ENCODE measurements at regions not wholly inside any gene's neighbourhood (a gene's known extent, or its start where the extent isn't known, plus 50 kb on each side); places are given as distances from the start of the nearest gene placed in this dataset.

DNA sequence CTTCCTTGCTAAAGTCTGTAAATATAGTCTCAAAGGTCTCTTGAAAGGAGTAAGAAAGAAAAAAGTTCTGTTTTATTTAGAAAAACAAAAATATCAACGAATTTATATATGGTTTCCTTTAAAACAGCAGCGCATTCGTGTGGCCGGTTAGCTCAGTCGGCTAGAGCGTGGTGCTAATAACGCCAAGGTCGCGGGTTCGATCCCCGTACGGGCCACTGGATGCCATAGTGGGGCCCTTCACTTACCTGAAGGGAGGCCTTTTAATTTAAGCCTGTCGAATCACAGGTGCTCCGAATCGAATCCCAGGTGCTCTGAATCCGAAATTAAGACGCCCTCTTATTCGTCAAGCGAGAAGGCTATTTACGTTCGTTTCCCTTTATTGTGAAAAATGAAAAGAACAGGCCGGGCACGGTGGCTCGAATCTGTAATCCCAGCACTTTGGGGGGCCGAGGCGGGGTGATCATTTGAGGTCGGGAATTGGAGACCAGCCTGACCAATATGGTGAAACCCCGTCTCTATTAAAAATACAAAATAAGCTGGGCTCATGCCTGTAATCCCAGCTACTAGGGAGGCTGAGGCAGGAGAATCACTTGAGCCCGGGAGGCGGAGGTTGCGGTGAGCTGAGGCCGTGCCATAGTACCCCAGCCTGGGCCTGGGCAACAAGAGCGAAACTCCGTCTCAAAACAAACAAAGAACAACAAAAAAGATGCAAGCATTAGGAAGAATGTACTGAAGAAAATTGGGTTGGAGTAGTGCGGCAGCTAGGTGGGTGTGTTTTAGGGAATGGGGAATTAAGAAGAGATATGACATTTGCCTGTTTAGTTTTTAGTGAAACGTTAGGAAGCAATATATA, 195.8 kb upstream of the ZNF184 start (continued):
- TF ChIP-seq, protein P1, sequence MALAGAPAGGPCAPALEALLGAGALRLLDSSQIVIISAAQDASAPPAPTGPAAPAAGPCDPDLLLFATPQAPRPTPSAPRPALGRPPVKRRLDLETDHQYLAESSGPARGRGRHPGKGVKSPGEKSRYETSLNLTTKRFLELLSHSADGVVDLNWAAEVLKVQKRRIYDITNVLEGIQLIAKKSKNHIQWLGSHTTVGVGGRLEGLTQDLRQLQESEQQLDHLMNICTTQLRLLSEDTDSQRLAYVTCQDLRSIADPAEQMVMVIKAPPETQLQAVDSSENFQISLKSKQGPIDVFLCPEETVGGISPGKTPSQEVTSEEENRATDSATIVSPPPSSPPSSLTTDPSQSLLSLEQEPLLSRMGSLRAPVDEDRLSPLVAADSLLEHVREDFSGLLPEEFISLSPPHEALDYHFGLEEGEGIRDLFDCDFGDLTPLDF (CRISPR knock-in tag; IDR thresholded peaks at IDR 0.05): no peak
- TF ChIP-seq ZNF614 (CRISPR knock-in tag; IDR thresholded peaks at IDR 0.05; ENCODE audit: borderline replicate concordance): no peak
- TF ChIP-seq, protein P2, sequence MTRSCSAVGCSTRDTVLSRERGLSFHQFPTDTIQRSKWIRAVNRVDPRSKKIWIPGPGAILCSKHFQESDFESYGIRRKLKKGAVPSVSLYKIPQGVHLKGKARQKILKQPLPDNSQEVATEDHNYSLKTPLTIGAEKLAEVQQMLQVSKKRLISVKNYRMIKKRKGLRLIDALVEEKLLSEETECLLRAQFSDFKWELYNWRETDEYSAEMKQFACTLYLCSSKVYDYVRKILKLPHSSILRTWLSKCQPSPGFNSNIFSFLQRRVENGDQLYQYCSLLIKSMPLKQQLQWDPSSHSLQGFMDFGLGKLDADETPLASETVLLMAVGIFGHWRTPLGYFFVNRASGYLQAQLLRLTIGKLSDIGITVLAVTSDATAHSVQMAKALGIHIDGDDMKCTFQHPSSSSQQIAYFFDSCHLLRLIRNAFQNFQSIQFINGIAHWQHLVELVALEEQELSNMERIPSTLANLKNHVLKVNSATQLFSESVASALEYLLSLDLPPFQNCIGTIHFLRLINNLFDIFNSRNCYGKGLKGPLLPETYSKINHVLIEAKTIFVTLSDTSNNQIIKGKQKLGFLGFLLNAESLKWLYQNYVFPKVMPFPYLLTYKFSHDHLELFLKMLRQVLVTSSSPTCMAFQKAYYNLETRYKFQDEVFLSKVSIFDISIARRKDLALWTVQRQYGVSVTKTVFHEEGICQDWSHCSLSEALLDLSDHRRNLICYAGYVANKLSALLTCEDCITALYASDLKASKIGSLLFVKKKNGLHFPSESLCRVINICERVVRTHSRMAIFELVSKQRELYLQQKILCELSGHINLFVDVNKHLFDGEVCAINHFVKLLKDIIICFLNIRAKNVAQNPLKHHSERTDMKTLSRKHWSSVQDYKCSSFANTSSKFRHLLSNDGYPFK (CRISPR knock-in tag; IDR thresholded peaks at IDR 0.05; ENCODE audit: borderline replicate concordance): no peak
- TF ChIP-seq NFYB (CRISPR knock-in tag; IDR thresholded peaks at IDR 0.05): no peak
- TF ChIP-seq ZEB1 (IDR thresholded peaks at IDR 0.05; ENCODE audit: insufficient replicate concordance, low read depth): peak; percentile 97
- TF ChIP-seq, protein P3, sequence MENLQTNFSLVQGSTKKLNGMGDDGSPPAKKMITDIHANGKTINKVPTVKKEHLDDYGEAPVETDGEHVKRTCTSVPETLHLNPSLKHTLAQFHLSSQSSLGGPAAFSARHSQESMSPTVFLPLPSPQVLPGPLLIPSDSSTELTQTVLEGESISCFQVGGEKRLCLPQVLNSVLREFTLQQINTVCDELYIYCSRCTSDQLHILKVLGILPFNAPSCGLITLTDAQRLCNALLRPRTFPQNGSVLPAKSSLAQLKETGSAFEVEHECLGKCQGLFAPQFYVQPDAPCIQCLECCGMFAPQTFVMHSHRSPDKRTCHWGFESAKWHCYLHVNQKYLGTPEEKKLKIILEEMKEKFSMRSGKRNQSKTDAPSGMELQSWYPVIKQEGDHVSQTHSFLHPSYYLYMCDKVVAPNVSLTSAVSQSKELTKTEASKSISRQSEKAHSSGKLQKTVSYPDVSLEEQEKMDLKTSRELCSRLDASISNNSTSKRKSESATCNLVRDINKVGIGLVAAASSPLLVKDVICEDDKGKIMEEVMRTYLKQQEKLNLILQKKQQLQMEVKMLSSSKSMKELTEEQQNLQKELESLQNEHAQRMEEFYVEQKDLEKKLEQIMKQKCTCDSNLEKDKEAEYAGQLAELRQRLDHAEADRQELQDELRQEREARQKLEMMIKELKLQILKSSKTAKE (CRISPR knock-in tag; IDR thresholded peaks at IDR 0.05; ENCODE audit: borderline replicate concordance): no peak
- no peak for TF ChIP-seq ZBTB21 (CRISPR knock-in tag; IDR thresholded peaks at IDR 0.05)
- no peak for TF ChIP-seq NBN (conservative IDR thresholded peaks at IDR 0.05)
- no peak for TF ChIP-seq PLSCR1 (CRISPR knock-in tag; IDR thresholded peaks at IDR 0.05; ENCODE audit: borderline replicate concordance)
- TF ChIP-seq NRL (CRISPR knock-in tag; IDR thresholded peaks at IDR 0.05; ENCODE audit: borderline replicate concordance): no peak
- no peak for TF ChIP-seq NFIB (CRISPR knock-in tag; IDR thresholded peaks at IDR 0.05; ENCODE audit: borderline replicate concordance)
- no peak for TF ChIP-seq HNF1A (IDR thresholded peaks at IDR 0.05; ENCODE audit: low read depth)
- TF ChIP-seq HNF1A (CRISPR knock-in tag; IDR thresholded peaks at IDR 0.05; ENCODE audit: borderline replicate concordance): no peak

Measured in HepG2 (cell line).